ENCODE measurements at regions not wholly inside any gene's neighbourhood (a gene's known extent, or its start where the extent isn't known, plus 50 kb on each side); places are given as distances from the start of the nearest gene placed in this dataset.
A peak's percentile ranks its signal among the peaks of the same experiment; 100 is the strongest.

GRCh38 chr18:78519394-78520062 is 460.1 kb upstream of the SALL3 start:
- no peak for DNase-seq

GRCh38 chr18:78521136-78521535 is 458.5 kb upstream of the SALL3 start:
- no peak for DNase-seq

GRCh38 chr18:78521744-78522143 is 457.9 kb upstream of the SALL3 start:
- no peak for DNase-seq

DNA sequence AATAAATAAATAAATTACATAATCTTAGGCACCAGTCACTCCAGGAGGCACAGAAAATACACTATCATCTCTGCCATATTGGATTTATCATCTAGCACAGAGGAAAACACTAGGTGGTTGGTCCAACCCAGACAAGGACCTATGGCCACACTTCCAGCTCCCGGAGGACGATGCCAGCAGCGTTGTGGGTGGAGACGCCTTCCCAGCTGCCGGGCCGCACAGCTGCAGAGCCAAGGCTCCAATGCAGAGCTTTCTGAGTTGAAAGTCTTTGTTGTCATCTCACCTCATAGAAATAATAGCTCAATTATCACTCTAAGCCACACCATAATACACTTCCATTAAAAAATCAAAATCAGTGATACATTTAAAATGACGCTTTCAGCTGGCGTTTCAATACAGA is 457.1 kb upstream of the SALL3 start:
- no peak for DNase-seq

- DNase-seq: no peak
These were observed 455.8 kb upstream of the SALL3 start for GRCh38 chr18:78523850-78524249.

GRCh38 chr18:78525366-78526111 is 454.1 kb upstream of the SALL3 start:
- DNase-seq: no peak

- no peak for DNase-seq
These were observed 453.3 kb upstream of the SALL3 start for GRCh38 chr18:78526275-78526674.

GRCh38 chr18:78526923-78527711 is 452.5 kb upstream of the SALL3 start:
- DNase-seq: no peak

DNA sequence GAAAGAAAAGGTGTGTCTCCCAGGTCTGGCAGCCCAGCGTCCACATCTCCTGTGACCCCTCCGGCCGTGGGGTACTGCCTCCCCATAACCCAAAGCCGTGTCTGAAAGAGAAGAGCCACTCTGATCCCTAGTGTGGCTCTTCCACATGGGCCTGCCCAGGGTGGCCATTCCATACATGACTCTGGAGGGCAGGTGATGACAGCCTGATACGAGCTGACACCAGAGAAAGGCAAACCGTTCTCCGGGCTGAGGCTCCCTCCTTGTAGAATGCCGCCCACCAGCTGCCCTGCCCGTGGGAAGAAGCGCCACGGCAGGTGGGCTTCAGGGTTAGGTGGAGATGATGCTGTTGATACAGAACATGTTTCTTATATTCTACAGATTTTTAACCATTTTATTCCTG is 451.6 kb upstream of the SALL3 start:
- DNase-seq: no peak

DNA sequence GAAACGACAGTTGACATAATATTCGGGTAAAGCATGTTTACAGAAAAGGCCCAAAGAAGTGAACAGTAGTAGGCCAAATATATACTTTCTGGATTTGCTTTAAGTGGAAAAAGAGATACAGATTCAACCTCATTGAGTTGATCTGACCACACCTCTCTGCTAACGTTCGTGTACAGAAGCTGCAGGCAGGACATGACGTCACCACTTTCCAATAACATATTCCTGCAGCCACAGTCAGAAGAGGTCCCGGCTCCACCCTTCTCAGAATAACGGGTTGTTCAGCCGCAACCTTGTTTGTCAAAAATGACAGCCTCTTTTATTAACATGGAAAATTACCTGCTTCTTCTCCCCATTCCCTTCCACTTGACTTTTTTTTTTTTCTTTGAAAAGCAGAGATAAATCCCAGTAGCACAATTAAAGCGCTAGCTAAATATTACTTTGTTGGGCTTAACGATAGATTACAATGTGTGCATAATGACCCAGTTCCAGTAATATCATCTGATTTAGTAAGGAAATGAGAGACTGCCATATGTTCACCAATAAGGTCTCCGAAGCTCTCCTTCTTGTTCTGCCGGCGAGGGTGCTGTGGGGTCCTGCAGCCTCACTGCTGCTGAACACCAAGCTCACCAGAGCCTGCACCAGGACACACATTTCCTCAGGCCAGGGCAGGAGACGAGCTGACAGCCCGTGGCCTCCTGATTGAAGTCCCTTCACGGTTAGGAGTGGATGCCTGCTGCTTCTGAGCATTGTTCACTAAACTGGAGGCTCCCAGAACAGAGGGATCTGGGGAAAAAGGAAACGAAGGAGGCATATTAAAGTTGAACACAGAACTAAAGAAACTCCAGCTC is 451.0 kb upstream of the SALL3 start:
- DNase-seq: peak; percentile 20

GRCh38 chr18:78531637-78532036 is 448.0 kb upstream of the SALL3 start:
- DNase-seq: no peak

GRCh38 chr18:78538669-78539440 is 440.8 kb upstream of the SALL3 start:
- DNase-seq: no peak

GRCh38 chr18:78540636-78541529 is 438.7 kb upstream of the SALL3 start:
- DNase-seq: no peak

DNA sequence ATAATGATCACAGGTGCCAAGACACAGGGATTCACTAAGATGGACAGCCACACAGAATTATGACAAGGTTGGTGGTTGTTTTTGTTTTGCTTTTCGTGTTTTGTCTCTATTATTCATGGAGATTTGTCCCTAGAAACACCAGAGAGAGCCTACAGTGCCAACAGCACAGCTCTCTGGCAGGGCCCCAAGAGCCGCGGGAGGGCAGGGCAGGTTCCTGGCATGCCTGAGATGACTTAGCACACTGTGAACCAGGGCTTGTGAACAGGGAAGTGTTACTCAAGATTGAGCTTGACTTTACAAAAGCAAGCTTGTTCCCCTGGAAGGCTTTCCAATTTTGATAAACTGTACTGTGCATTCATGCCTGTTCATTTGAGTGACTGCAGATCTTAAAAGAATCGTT is 437.4 kb upstream of the SALL3 start:
- peak; percentile 4 for DNase-seq

- DNase-seq: peak; percentile 37
These were observed 436.4 kb upstream of the SALL3 start for GRCh38 chr18:78543201-78543725.

GRCh38 chr18:78546281-78546680 is 433.3 kb upstream of the SALL3 start:
- no peak for DNase-seq

DNA sequence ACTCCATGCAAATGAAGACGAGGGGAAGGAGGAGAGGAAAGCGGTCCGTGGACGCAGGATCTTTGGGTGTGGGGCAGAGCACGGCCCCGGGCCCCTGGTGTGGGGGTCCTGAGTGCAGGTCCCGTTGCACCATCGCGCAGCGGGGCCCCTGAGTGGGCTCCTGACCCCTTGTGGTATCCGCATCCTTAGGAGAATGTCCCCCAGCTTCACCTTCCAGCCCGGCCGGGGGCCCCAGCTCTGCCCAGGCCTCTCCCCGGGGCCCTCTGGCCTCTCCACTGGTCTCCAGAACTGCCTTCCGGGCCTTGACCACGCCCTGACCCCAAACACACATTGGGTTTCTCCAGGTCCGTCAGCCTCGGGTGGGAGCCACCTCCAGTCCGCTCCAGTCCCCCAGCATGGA is 431.8 kb upstream of the SALL3 start:
- no peak for DNase-seq

DNA sequence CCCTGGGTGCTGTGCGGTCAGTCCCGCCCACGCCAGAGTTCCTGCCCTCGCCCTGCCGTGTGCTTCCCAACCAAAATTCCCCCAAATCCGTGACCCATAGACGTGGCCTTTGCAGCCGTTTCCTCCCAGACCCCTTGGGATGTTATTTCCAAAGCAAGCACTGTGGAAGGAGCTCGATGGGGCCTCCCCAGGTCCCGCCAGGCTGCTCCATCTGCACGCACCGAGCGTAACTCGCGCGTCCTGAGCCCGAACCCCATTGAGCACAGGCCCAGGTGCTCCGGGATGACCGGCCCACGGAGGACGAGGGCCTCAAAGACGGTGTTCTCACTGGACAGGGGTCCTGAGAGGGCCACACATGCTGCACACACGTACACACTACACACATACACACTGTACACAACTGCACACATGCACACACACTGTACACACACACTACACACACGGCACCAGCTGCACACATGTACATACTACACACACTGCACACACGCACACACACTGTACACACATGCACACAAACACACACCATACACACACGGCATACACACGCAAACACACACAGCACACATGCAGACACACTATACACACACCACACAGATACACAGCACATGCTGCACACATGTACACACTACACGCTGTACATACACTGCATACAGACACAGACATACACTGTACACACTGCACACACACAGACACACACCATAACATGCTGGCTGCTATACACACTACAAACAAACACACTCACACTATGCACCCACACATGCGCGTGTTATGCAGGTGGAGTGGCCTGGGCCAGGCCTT is 431.2 kb upstream of the SALL3 start:
- DNase-seq: no peak

DNA sequence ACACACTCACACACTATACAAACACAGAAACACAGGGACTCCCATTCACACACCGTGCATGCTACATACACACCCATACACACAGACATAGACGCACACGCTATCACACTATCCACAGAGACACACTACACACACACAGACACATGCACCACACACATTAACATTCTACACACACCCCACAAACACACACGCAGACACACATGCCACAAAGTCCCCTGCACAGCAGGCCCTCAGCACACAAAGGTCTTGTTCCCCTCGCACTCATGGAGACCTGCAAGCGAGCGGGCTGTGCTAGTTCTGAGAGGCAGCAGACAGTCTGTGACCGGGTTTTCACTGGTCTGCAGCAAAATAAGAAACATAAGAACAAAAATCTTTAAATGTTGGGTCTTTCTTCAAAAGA is 429.6 kb upstream of the SALL3 start:
- no peak for DNase-seq
